Fibroblast of skin of abdomen (primary cell): ENCODE measurements at regions not wholly inside any gene's neighbourhood (a gene's known extent, or its start where the extent isn't known, plus 50 kb on each side); places are given as distances from the start of the nearest gene placed in this dataset.
A peak's percentile ranks its signal among the peaks of the same experiment; 100 is the strongest.

Source experiments
- DNase-seq: peaks from one replicate; pipeline ENCODE4 v3.0.0-alpha.2; 2013

GRCh38 chr2:7766088-7766722 is 849.0 kb downstream of the RNF144A start:
- DNase-seq: no peak

GRCh38 chr2:7766978-7767565 is 849.9 kb downstream of the RNF144A start:
- DNase-seq: no peak

GRCh38 chr2:7767902-7768301 is 850.7 kb downstream of the RNF144A start:
- no peak for DNase-seq

- DNase-seq: no peak
Observed at GRCh38 chr2:7771781-7772180, 854.6 kb downstream of the RNF144A start.

GRCh38 chr2:7773362-7774360 is 856.4 kb downstream of the RNF144A start:
- DNase-seq: peak; percentile 28

GRCh38 chr2:7774481-7774880 is 857.3 kb downstream of the RNF144A start:
- no peak for DNase-seq

GRCh38 chr2:7777668-7778067 is 860.5 kb downstream of the RNF144A start:
- no peak for DNase-seq

GRCh38 chr2:7780321-7780720 is 863.1 kb downstream of the RNF144A start:
- no peak for DNase-seq

GRCh38 chr2:7785700-7786099 is 868.5 kb downstream of the RNF144A start:
- DNase-seq: no peak

- no peak for DNase-seq
Observed at GRCh38 chr2:7788736-7789135, 871.5 kb downstream of the RNF144A start.

GRCh38 chr2:7792031-7792651 is 874.9 kb downstream of the RNF144A start:
- no peak for DNase-seq

- peak; percentile 56 for DNase-seq
Observed at GRCh38 chr2:7795778-7796563, 878.8 kb downstream of the RNF144A start.

GRCh38 chr2:7800031-7800430 is 881.8 kb upstream of the ID2 start:
- no peak for DNase-seq

- DNase-seq: no peak
Observed at GRCh38 chr2:7801212-7801611, 880.6 kb upstream of the ID2 start.

GRCh38 chr2:7803515-7803914 is 878.3 kb upstream of the ID2 start:
- DNase-seq: no peak

GRCh38 chr2:7809640-7810039 is 872.2 kb upstream of the ID2 start:
- DNase-seq: no peak

GRCh38 chr2:7811073-7811472 is 870.8 kb upstream of the ID2 start:
- no peak for DNase-seq

- peak; percentile 88 for DNase-seq
Observed at GRCh38 chr2:7812231-7812995, 869.4 kb upstream of the ID2 start.

- DNase-seq: peak; percentile 16
Observed at GRCh38 chr2:7813541-7814292, 868.1 kb upstream of the ID2 start.

GRCh38 chr2:7815726-7816125 is 866.1 kb upstream of the ID2 start:
- DNase-seq: no peak

- DNase-seq: no peak
Observed at GRCh38 chr2:7816233-7816632, 865.6 kb upstream of the ID2 start.
